HG03460 (cell line): ENCODE measurements at regions not wholly inside any gene's neighbourhood (a gene's known extent, or its start where the extent isn't known, plus 50 kb on each side); places are given as distances from the start of the nearest gene placed in this dataset.
"Not testable (repeated sequence)": the region's sequence is repeated elsewhere in the genome, so short reads cannot be mapped to it uniquely, and the experiment has no call there.

Source experiments
- ATAC-seq: cut with Tn5 transposase; IDR thresholded peaks from one replicate; pipeline ENCODE4 v1.9.1; 2021; ENCODE audit not compliant: unreplicated experiment

DNA sequence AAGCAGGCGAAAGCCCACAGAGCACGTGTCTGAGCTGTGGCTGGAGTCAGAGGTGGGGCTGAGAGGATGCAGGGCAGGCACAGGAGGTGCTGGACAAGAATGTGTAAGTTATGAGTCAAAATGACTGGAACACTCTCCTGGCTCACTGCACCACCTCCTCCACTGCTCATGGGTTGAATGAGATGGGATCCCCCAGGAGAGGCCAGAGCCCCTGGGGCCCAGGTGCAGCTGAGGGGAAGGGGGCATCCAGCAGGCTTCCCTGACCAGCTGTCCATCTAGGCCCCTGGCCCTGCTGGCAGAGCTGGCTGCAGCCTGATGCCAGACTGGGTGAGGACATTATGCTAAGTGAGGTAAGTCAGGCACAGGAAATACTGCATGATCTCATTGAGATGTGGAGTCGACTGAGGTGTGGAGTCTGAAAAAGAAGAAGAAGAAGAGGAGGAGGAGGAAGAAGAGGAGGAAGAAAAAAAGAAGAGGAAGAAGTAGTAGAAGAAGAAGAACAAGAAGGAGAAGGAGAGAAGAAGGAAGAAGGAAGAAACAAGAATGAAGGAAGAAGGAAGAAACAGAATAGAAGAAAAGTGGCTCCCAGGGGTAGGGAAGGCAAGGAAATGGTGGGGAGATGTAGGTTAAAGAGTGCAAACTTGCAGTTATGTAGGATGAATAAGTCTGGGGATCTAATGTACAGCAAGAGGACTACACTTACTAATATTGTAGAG lies 747.4 kb downstream of the UQCRFS1 start:
- ATAC-seq: no peak

GRCh38 chr19:28463493-28464053 lies 749.4 kb downstream of the UQCRFS1 start:
- no peak for ATAC-seq

GRCh38 chr19:28457620-28458019 lies 755.3 kb downstream of the UQCRFS1 start:
- ATAC-seq: no peak

DNA sequence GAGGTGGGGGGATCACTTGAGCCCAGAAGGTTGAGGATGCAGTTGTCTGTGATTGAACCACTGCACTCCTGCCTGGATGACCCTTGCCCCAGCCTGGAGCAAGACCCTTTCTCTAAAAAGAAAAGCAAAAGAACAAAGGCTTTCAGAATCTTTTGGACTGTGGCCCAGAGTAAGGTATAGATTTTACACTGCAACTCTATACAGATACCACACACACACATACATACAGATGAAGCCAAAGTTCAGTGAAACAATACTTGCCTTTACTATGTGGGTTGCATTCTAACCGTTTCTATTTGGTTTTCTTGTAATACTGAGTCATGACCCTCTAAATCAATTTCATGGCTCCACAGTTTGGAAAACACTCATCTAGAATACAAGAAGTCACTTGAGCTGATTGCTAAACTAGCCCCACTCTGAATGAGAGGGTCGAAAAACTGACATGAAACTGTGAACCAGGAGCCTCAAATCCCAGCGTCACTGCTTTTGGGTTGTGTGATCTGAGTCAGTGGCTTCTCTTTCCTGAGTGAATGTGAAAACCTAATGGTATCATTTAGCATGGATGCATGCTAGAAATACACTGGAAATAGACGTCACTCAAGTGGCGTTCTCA lies 756.1 kb downstream of the UQCRFS1 start:
- no peak for ATAC-seq

GRCh38 chr19:28456252-28456651 lies 756.7 kb downstream of the UQCRFS1 start:
- ATAC-seq: no peak

DNA sequence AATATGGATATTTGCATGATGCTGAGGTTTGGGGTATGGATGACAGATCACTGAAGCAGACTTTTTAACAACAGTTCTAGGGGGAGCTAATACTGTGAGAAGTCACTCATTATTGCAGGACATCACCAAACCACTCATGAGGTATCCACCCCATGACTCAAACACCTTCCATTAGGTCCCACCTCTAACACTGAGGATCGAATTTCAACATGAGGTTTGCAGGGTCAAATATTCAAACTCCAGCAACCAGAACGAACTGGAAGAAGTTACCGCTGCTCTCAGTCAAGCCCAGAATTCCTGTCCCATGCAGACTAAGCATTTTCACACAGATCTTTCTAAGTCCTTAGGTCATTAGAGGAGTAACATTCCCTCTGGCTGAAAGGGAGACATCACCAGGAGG lies 758.9 kb downstream of the UQCRFS1 start:
- no peak for ATAC-seq

DNA sequence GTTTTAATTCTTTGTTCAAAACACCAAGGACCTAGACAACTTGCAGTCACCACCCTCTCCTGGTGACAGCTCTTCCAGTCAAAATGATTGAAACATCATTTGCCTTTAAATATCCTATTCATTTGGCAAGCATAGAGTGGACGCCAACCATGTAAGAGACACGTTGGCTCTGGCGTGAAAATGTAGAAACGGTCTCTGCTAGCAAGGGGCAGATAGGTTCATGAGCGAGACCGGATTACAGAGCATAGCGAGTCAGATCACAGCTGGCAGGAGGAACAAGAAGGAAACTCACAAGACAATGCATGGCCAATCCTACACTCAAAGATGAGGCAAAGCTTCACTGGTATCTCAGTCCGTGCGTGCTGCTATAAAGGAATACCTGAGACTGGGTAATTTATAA lies 759.5 kb downstream of the UQCRFS1 start:
- ATAC-seq: no peak

- no peak for ATAC-seq
Observed at GRCh38 chr19:28449803-28450202, 763.1 kb downstream of the UQCRFS1 start.

DNA sequence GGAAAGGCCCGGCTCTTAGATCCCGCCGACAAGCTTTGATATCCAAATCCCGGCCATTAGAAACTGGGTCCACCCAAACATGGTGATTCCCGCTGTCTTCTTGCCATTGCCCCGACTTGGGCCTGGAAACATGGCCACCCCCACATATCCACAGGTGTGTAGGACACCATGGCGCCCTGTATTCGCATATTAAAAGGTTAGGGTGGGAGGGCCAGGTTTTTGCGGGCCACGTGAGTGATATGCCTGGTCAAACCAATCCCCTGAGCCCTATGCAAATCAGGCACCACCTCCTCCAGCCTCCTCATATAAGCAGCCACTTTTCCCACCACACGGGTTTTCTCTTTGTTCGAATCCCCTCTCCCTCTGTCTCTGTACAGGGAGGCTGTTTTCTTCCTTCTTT lies 766.4 kb downstream of the UQCRFS1 start:
- no peak for ATAC-seq

DNA sequence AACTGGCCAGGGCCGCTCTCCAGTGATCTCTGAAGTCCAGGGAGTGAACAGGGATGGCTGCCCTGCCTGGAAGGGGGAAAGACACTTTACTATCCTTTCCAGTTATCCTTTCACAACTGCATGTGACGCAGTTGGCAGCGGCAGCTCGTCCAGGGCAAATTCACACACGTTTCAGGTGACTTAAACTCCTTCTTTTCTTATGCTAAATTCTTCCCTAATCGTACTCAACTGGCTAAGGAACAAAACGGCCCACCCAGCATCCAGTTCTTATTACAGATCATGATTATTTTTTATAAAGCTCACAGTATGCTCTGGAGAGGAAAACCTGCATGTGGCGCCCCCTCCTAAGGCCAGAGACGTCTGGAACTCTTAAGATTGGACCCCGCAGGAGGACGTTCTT lies 767.1 kb downstream of the UQCRFS1 start:
- no peak for ATAC-seq

- no peak for ATAC-seq
Observed at GRCh38 chr19:28444362-28444761, 768.6 kb downstream of the UQCRFS1 start.

- no peak for ATAC-seq
Observed at GRCh38 chr19:28443361-28443760, 769.6 kb downstream of the UQCRFS1 start.

GRCh38 chr19:28437390-28438346 lies 775.3 kb downstream of the UQCRFS1 start:
- no peak for ATAC-seq

- ATAC-seq: no peak
Observed at GRCh38 chr19:28436320-28436719, 776.6 kb downstream of the UQCRFS1 start.

- no peak for ATAC-seq
Observed at GRCh38 chr19:28435551-28436271, 777.2 kb downstream of the UQCRFS1 start.

GRCh38 chr19:28434794-28435193 lies 778.2 kb downstream of the UQCRFS1 start:
- ATAC-seq: not testable (repeated sequence)

DNA sequence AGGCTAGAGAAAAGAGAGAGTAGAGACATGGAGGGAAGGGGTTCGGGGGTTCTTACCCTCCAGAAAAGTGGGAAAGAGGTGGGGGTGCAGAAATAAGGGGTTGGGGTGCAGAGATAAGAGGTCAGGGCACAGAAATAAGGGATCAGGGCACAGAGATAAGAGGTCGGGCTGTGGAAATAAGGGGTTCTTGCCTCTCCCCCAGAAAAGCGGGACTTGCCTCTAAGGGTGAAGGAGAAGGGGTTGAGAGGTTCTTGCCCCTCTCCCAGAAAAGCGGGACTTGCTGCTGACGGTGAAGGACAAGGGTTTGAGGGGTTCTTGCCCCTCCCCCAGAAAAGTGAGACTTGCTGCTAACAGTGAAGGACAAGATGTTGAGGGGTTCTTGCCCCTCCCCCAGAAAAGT lies 778.6 kb downstream of the UQCRFS1 start:
- ATAC-seq: not testable (repeated sequence)

DNA sequence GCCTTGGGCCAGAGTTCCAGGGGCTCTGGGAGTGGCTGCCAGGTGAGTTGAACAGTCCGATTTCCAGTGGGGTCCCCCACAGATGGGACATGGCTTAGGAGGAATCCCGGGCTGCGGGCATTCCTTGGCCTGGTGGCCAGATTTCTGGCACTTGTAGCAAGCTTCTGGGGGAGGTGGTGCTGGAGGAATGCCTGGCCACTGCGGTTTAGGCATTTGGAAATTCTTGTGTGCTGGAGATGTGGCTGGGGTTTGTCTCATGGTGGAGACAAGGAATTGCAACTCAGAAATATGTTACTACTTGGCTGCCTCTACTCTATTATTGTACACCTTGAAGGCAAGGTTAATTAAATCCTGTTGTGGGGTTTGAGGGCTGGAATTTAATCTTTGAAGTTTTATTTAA lies 779.8 kb downstream of the UQCRFS1 start:
- not testable (repeated sequence) for ATAC-seq

DNA sequence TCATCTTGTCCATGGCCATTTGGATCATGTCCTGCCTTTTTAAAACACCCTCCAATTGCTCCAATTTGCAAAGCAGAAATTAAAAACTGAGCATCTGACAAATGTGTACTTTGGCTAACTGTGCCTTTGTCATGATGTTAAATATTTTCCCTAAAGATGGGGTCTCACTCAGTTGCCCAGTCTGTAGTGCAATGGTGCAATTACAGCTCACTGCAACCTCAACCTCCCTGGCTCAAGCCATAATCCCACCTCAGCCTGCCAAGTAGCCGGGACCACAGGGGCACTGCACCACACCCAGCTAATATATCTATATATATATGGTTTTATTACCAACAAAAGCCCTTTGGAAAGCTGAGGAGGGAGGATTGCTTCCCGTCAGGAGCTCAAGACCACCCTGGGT lies 782.7 kb downstream of the UQCRFS1 start:
- ATAC-seq: no peak

- ATAC-seq: no peak
Observed at GRCh38 chr19:28429356-28429755, 783.6 kb downstream of the UQCRFS1 start.
